ENCODE measurements at regions not wholly inside any gene's neighbourhood (a gene's known extent, or its start where the extent isn't known, plus 50 kb on each side); places are given as distances from the start of the nearest gene placed in this dataset.

DNA sequence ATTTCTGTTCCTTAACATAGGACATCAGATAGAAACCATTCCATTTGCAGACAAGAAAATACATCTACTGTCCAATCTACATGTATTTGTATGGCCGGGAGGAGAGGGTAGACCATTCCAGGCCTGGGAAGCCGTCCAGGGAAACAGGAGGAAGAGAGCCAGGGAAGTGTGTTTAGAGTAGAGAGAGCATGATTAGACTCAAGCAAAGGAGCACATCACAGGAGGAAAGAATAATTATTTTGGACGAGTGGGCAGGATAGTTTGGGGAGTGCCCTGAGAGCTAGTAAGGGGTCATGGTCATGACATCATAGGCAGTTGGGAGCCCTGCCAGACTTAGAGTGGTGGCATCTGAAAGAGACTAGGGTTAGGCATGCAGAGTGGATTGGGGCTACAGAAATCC lies 250.0 kb downstream of the HIVEP2 start:
- Histone ChIP-seq H4K20me1 (ENCODE audit: insufficient read depth) (no peaks in the 10 kb centered on the region), H3K9me3 (no peaks in the 10 kb centered on the region), H3F3A (replicated peaks; ENCODE audit: insufficient read depth) (no peaks in the 10 kb centered on the region), H3K27ac (ENCODE audit: low read depth in 2 of 2, low read length in 1 of 2) (no peak overlapping the region), H3K36me3 (replicated peaks in 1 of 2; ENCODE audit: control insufficient read depth in 1 of 2, insufficient read depth in 2 of 2, low read length in 1 of 2) (no peaks in the 10 kb centered on the region), H3K9ac (no peak overlapping the region), H3K79me2 (ENCODE audit: insufficient read depth) (no peaks in the 10 kb centered on the region), H3K4me1 (ENCODE audit: control insufficient read depth in 1 of 2, insufficient read depth in 2 of 2, low read depth in 1 of 2, low read length in 1 of 2) (peaks cover 0 to 23% of the 10 kb centered on the region in 2 experiments; a peak in 2 of 4 replicates), H3K9me2 (no peaks in the 10 kb centered on the region), H2AFZ (ENCODE audit: low read depth) (no peak overlapping the region), H3K4me3 (ENCODE audit: low read depth in 2 of 2, low read length in 1 of 2) (no peak overlapping the region), H3K27me3 (ENCODE audit: insufficient read depth) (no peaks in the 10 kb centered on the region), H3K4me2 (no peak overlapping the region)
- POLR2A ChIA-PET: no interaction called here
- 89% methylated on average over 3 of the region's 3 CpGs for WGBS (ENCODE audit: low lambda C conversion rate)
- TF ChIP-seq ELF1 (IDR thresholded peaks at IDR 0.05): no peak
- TF ChIP-seq FOXM1 (IDR thresholded peaks at IDR 0.05; ENCODE audit: low read depth): no peak
- no peak for TF ChIP-seq EP300 (IDR thresholded peaks at IDR 0.05; ENCODE audit: borderline replicate concordance in 1 of 2, low read depth in 1 of 2, low read length in 1 of 2)
- no peak for TF ChIP-seq NFIC (IDR thresholded peaks at IDR 0.05; ENCODE audit: borderline replicate concordance)
- TF ChIP-seq, protein P1, sequence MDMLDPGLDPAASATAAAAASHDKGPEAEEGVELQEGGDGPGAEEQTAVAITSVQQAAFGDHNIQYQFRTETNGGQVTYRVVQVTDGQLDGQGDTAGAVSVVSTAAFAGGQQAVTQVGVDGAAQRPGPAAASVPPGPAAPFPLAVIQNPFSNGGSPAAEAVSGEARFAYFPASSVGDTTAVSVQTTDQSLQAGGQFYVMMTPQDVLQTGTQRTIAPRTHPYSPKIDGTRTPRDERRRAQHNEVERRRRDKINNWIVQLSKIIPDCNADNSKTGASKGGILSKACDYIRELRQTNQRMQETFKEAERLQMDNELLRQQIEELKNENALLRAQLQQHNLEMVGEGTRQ (IDR thresholded peaks at IDR 0.05; ENCODE audit: borderline replicate concordance, low read depth, low read length): no peak
- no peak for TF ChIP-seq FOXJ3 (CRISPR knock-in tag; IDR thresholded peaks at IDR 0.05)
- TF ChIP-seq TEAD4 (IDR thresholded peaks at IDR 0.05; ENCODE audit: borderline replicate concordance, insufficient read depth): no peak
- no peak for TF ChIP-seq RAD21 (IDR thresholded peaks at IDR 0.05; ENCODE audit: low read length)
- no peak for TF ChIP-seq FOSL2 (IDR thresholded peaks at IDR 0.05; ENCODE audit: borderline replicate concordance, low read depth)
- no peak for TF ChIP-seq TCF12 (IDR thresholded peaks at IDR 0.05)
- TF ChIP-seq, protein P2, sequence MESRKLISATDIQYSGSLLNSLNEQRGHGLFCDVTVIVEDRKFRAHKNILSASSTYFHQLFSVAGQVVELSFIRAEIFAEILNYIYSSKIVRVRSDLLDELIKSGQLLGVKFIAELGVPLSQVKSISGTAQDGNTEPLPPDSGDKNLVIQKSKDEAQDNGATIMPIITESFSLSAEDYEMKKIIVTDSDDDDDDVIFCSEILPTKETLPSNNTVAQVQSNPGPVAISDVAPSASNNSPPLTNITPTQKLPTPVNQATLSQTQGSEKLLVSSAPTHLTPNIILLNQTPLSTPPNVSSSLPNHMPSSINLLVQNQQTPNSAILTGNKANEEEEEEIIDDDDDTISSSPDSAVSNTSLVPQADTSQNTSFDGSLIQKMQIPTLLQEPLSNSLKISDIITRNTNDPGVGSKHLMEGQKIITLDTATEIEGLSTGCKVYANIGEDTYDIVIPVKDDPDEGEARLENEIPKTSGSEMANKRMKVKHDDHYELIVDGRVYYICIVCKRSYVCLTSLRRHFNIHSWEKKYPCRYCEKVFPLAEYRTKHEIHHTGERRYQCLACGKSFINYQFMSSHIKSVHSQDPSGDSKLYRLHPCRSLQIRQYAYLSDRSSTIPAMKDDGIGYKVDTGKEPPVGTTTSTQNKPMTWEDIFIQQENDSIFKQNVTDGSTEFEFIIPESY (IDR thresholded peaks at IDR 0.05; ENCODE audit: borderline replicate concordance, low read depth): no peak
- no peak for TF ChIP-seq POLR2AphosphoS5 (IDR thresholded peaks at IDR 0.05; ENCODE audit: low read depth, low read length)
- TF ChIP-seq MEF2A (IDR thresholded peaks at IDR 0.05; ENCODE audit: borderline replicate concordance, low read depth): no peak
- TF ChIP-seq YY1 (IDR thresholded peaks at IDR 0.05; ENCODE audit: low read depth): no peak
- no peak for TF ChIP-seq SMC3 (IDR thresholded peaks at IDR 0.05; ENCODE audit: low read depth, low read length)
- TF ChIP-seq, protein P3, sequence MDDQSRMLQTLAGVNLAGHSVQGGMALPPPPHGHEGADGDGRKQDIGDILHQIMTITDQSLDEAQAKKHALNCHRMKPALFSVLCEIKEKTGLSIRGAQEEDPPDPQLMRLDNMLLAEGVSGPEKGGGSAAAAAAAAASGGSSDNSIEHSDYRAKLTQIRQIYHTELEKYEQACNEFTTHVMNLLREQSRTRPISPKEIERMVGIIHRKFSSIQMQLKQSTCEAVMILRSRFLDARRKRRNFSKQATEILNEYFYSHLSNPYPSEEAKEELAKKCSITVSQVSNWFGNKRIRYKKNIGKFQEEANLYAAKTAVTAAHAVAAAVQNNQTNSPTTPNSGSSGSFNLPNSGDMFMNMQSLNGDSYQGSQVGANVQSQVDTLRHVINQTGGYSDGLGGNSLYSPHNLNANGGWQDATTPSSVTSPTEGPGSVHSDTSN (IDR thresholded peaks at IDR 0.05): no peak
- no peak for TF ChIP-seq RXRA (IDR thresholded peaks at IDR 0.05; ENCODE audit: borderline replicate concordance, low read depth)
- TF ChIP-seq GABPA (IDR thresholded peaks at IDR 0.05; ENCODE audit: low read depth): no peak
- TF ChIP-seq, protein P4, sequence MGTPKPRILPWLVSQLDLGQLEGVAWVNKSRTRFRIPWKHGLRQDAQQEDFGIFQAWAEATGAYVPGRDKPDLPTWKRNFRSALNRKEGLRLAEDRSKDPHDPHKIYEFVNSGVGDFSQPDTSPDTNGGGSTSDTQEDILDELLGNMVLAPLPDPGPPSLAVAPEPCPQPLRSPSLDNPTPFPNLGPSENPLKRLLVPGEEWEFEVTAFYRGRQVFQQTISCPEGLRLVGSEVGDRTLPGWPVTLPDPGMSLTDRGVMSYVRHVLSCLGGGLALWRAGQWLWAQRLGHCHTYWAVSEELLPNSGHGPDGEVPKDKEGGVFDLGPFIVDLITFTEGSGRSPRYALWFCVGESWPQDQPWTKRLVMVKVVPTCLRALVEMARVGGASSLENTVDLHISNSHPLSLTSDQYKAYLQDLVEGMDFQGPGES (IDR thresholded peaks at IDR 0.05; ENCODE audit: low read depth, low read length): no peak
- no peak for TF ChIP-seq RFX5 (IDR thresholded peaks at IDR 0.05; ENCODE audit: low read length)
- CTCF ChIA-PET: no interaction called here
- DNase-seq: no peak

All from SK-N-SH (cell line).